ENCODE measurements at regions not wholly inside any gene's neighbourhood (a gene's known extent, or its start where the extent isn't known, plus 50 kb on each side); places are given as distances from the start of the nearest gene placed in this dataset.
A peak's percentile ranks its signal among the peaks of the same experiment; 100 is the strongest.
"Not testable (repeated sequence)": the region's sequence is repeated elsewhere in the genome, so short reads cannot be mapped to it uniquely, and the experiment has no call there.

- DNase-seq: no peak
Observed at GRCh38 chr2:106339609-106340008, 128.6 kb downstream of the RGPD3 start.

DNA sequence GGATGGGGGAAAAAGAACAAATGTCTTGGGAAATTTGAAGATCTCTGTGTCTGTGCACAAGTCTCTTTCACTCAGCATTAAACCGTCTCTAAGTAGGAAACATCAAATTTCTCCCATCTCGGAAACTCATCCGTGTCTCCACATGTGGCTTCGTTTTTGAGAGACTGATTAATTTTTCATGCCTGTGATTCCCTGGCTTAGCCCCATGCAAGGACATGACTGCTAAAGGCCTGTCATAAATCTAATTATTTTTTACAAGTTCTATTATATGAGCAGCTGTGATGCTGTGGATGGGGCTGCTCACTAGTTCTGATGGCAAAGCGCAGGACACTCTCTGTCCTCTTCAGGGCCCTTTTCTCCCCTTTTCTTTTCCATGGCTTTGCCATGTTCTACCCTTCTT, 129.1 kb downstream of the RGPD3 start:
- in situ Hi-C loops (cut with MboI; ENCODE audit: low pct_unique_long_range_greater_than_20kb, low sequenced_read_pairs): no loop called here
- no peak for DNase-seq

More at GRCh38 chr2:106339609-106340008, 128.6 kb downstream of the RGPD3 start:
- in situ Hi-C loops (cut with MboI; ENCODE audit: low pct_unique_long_range_greater_than_20kb, low sequenced_read_pairs): no loop called here

DNA sequence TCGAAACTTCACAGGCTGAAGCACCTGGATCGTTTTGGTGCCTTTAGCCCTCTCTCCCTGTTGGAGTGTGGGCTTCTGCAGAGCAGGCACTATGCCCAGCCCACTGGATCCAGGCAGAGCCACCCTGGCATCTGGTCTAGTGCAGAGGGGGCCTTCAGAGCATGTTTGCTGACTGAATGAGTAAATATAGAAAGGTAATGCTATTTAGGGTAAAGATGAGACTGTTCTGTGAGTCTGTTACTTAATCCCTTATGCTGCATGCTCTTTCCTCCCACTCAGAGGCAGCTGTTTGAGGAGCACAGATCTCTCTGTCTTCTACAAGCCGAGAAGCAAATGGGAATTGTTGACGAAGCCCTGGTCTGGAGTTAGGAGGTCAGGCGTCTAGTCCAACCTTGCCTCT, 130.2 kb downstream of the RGPD3 start:
- DNase-seq: no peak
- in situ Hi-C loops (cut with MboI; ENCODE audit: low pct_unique_long_range_greater_than_20kb, low sequenced_read_pairs): no loop called here

- DNase-seq: no peak
- in situ Hi-C loops (cut with MboI; ENCODE audit: low pct_unique_long_range_greater_than_20kb, low sequenced_read_pairs): no loop called here
Observed at GRCh38 chr2:106336737-106337136, 131.5 kb downstream of the RGPD3 start.

- no peak for DNase-seq
- in situ Hi-C loops (cut with MboI; ENCODE audit: low pct_unique_long_range_greater_than_20kb, low sequenced_read_pairs): no loop called here
Observed at GRCh38 chr2:106336108-106336507, 132.1 kb downstream of the RGPD3 start.

DNA sequence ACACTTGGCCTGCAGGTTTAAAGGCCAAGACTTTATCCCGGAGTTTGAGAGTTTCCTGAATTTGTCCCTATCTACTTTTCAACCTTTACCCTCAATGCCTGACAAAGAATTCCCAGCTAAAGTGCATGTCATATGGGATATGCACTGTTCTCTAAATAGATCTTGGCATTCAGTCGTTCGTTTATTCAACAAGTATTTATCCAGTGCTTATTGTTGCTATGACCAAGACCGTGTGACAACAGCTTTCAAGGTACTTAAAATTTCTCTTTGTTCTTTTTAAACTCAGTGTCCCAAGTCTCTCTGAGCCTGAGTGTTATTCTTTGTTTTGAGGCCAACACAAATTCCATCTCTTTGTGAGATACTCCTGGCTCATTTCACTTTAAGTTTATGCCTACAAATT, 133.4 kb downstream of the RGPD3 start:
- no peak for DNase-seq
- in situ Hi-C loops (cut with MboI; ENCODE audit: low pct_unique_long_range_greater_than_20kb, low sequenced_read_pairs): no loop called here

GRCh38 chr2:106333253-106333873, 134.8 kb downstream of the RGPD3 start:
- peak; percentile 4 for DNase-seq
- in situ Hi-C loops (cut with MboI; ENCODE audit: low pct_unique_long_range_greater_than_20kb, low sequenced_read_pairs): not testable (repeated sequence)

- in situ Hi-C loops (cut with MboI; ENCODE audit: low pct_unique_long_range_greater_than_20kb, low sequenced_read_pairs): no loop called here
- DNase-seq: no peak
Observed at GRCh38 chr2:106332054-106332453, 136.2 kb downstream of the RGPD3 start.

GRCh38 chr2:106330384-106331261, 136.5 kb upstream of the UXS1 start:
- in situ Hi-C loops (cut with MboI; ENCODE audit: low pct_unique_long_range_greater_than_20kb, low sequenced_read_pairs): not testable (repeated sequence)
- peak; percentile 65 for DNase-seq

- no peak for DNase-seq
- in situ Hi-C loops (cut with MboI; ENCODE audit: low pct_unique_long_range_greater_than_20kb, low sequenced_read_pairs): no loop called here
Observed at GRCh38 chr2:106323337-106324013, 129.4 kb upstream of the UXS1 start.

GRCh38 chr2:106322281-106322680, 128.2 kb upstream of the UXS1 start:
- in situ Hi-C loops (cut with MboI; ENCODE audit: low pct_unique_long_range_greater_than_20kb, low sequenced_read_pairs): no loop called here
- no peak for DNase-seq

DNA sequence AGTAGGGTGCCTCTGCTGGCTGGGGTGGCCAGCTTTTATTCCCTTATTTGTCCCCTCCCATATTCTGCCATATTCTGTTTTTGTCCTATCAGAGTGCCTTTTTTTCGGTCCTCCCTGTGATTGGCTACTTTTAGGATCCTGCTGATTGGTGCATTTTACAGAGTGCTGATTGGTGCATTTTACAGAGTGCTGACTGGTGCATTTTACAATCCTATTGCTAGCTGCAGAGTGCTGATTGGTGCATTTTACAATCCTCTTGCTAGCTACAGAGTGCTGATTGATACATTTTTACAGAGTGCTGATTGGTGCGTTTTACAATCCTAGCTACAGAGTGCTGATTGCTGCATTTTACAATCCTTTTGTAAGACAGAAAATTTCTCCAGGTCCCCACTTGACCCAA, 126.3 kb upstream of the UXS1 start:
- not testable (repeated sequence) for DNase-seq

DNA sequence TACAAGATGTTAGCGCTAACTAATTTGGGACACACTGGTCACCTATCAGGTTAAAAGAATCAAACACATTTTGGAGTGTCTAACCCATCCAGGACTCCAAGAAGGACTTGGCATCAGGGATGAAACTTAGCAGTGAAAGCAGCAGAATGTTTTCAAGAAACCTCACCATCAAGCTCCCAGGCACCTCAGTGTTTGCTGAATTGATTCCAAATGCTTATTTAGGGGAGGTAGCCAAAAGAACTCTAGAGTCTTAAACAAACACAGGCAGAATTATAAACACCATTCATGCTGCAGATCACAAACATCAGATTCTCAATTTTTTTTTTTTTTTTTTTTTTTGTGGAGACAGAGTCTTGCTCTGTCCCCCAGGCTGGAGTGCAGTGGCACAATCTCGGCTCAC, 122.8 kb upstream of the UXS1 start:
- in situ Hi-C loops (cut with MboI; ENCODE audit: low pct_unique_long_range_greater_than_20kb, low sequenced_read_pairs): no loop called here

More for the DNA sequence above, 126.3 kb upstream of the UXS1 start:
- in situ Hi-C loops (cut with MboI; ENCODE audit: low pct_unique_long_range_greater_than_20kb, low sequenced_read_pairs): not testable (repeated sequence)

GRCh38 chr2:106314444-106314843, 120.3 kb upstream of the UXS1 start:
- in situ Hi-C loops (cut with MboI; ENCODE audit: low pct_unique_long_range_greater_than_20kb, low sequenced_read_pairs): no loop called here
- peak; percentile 81 for DNase-seq

More for the DNA sequence above, 122.8 kb upstream of the UXS1 start:
- no peak for DNase-seq

- DNase-seq: no peak
- in situ Hi-C loops (cut with MboI; ENCODE audit: low pct_unique_long_range_greater_than_20kb, low sequenced_read_pairs): no loop called here
Observed at GRCh38 chr2:106311041-106311370, 116.9 kb upstream of the UXS1 start.

DNA sequence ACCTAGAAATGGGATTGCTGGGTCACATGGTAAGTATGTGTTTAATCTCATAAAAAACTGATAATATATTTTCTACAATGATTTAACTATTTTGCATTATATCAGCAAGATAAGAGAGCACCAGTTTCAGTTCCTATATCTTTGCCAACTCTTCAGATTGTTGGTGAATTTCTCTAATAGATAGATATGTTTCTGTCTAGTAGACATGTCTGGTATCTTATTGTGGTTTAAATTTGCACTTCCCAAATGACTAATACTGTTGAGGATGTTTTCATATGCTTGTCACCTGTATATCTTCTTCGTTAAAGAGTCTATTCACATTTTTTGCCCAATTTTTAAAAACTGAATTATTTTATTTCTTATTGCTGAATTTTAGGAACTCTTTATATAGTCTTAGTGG, 113.8 kb upstream of the UXS1 start:
- no peak for DNase-seq
- in situ Hi-C loops (cut with MboI; ENCODE audit: low pct_unique_long_range_greater_than_20kb, low sequenced_read_pairs): no loop called here

DNA sequence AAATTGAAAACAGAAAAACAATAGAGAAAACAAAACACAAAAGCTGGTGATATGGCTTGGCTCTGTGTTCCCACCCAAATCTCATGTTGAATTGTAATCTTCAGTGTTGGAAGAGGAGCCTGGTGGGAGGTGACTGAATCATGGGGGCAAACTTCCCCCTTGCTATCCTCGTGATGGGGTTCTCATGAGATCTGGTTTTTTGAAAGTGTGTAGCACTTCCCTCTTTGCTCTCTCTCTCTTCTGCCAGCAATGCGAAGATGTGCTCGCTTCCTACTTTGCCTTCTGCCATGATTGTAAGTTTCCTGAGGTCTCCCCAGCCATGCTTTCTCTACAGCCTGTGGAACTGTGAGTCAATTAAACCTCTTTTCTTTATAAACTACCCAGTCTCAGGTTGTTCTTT, 112.3 kb upstream of the UXS1 start:
- DNase-seq: peak; percentile 12
- in situ Hi-C loops (cut with MboI; ENCODE audit: low pct_unique_long_range_greater_than_20kb, low sequenced_read_pairs): no loop called here

- in situ Hi-C loops (cut with MboI; ENCODE audit: low pct_unique_long_range_greater_than_20kb, low sequenced_read_pairs): no loop called here
- no peak for DNase-seq
Observed at GRCh38 chr2:106304612-106305184, 110.6 kb upstream of the UXS1 start.

GRCh38 chr2:106299696-106300095, 105.6 kb upstream of the UXS1 start:
- no peak for DNase-seq
- in situ Hi-C loops (cut with MboI; ENCODE audit: low pct_unique_long_range_greater_than_20kb, low sequenced_read_pairs): loop anchor here (25.0 kb wide), 1 partner anchor 238 kb away; no protein-coding TSS in a partner anchor

All from KBM-7 (cell line).